ENCODE measurements at regions not wholly inside any gene's neighbourhood (a gene's known extent, or its start where the extent isn't known, plus 50 kb on each side); places are given as distances from the start of the nearest gene placed in this dataset.
A peak's percentile ranks its signal among the peaks of the same experiment; 100 is the strongest.

- TF ChIP-seq ZNF114 (CRISPR knock-in tag; IDR thresholded peaks at IDR 0.05): no peak
- TF ChIP-seq CREB1 (CRISPR knock-in tag; IDR thresholded peaks at IDR 0.05; ENCODE audit: low read depth): no peak
- no peak for TF ChIP-seq ETS1 (IDR thresholded peaks at IDR 0.05)
- no peak for TF ChIP-seq CTCF (conservative IDR thresholded peaks at IDR 0.05; ENCODE audit: low read depth in 2 of 2)
- no peak for TF ChIP-seq ZNF331 (CRISPR knock-in tag; IDR thresholded peaks at IDR 0.05; ENCODE audit: low read depth)
- TF ChIP-seq POLR2AphosphoS5 (IDR thresholded peaks at IDR 0.05; ENCODE audit: low read depth): no peak
- no peak for TF ChIP-seq REST (IDR thresholded peaks at IDR 0.05; ENCODE audit: unreplicated experiment)
- TF ChIP-seq STAT1 (IDR thresholded peaks at IDR 0.05; ENCODE audit: unreplicated experiment): no peak
- TF ChIP-seq EZH2 (IDR thresholded peaks at IDR 0.05; ENCODE audit: low read depth, unreplicated experiment): no peak
- Histone ChIP-seq H3K27me3 (ENCODE audit: insufficient read depth) (peaks cover 40% of the 10 kb centered on the region), H3K4me1 (ENCODE audit: insufficient read depth) (peaks cover 27% of the 10 kb centered on the region), H3K4me3 (no peak overlapping the region), H3K79me2 (replicated peaks; ENCODE audit: insufficient read depth) (peaks cover 7% of the 10 kb centered on the region; the same call in 1 of the 2 replicates), H3K4me2 (no peak overlapping the region), H3K36me3 (ENCODE audit: insufficient read depth) (no peaks in the 10 kb centered on the region), H4K20me1 (replicated peaks; ENCODE audit: insufficient read depth) (peaks cover 28% of the 10 kb centered on the region), H3F3A (replicated peaks; ENCODE audit: low read depth) (no peaks in the 10 kb centered on the region), H3K9me2 (ENCODE audit: insufficient read depth) (no peaks in the 10 kb centered on the region), H2AFZ (no peak overlapping the region), H3K27ac (ENCODE audit: low read depth) (no peak overlapping the region)
- H3K36me3 Mint-ChIP-seq (ENCODE audit: low read depth): no peaks in the 10 kb centered on the region
- no peak overlapping the region for H3K4me3 Mint-ChIP-seq
- no peak overlapping the region for H3K27ac Mint-ChIP-seq
- H3K27me3 Mint-ChIP-seq (ENCODE audit: insufficient read depth, low read depth, poor library complexity): peaks cover 4% of the 10 kb centered on the region
- no peaks in the 10 kb centered on the region for H3K9me3 Mint-ChIP-seq
- H3K4me1 Mint-ChIP-seq: peaks cover 31% of the 10 kb centered on the region
- peak; percentile 38 for DNase-seq (ENCODE audit: low spot score)
- peak; percentile 72 for ATAC-seq
Measured at GRCh38 chr12:67035121-67035520, 234.0 kb upstream of the CAND1 start.

GRCh38 chr12:67038486-67038885, 230.7 kb upstream of the CAND1 start:
- no peak for ATAC-seq
- Histone ChIP-seq H3K79me2 (replicated peaks; ENCODE audit: insufficient read depth) (peaks cover 4% of the 10 kb centered on the region; the same call in 1 of the 2 replicates), H2AFZ (no peak overlapping the region), H3K4me3 (no peak overlapping the region), H3F3A (replicated peaks; ENCODE audit: low read depth) (no peaks in the 10 kb centered on the region), H3K4me2 (no peak overlapping the region), H3K4me1 (ENCODE audit: insufficient read depth) (peaks cover 27% of the 10 kb centered on the region), H3K27ac (ENCODE audit: low read depth) (no peak overlapping the region), H3K36me3 (ENCODE audit: insufficient read depth) (no peaks in the 10 kb centered on the region), H4K20me1 (replicated peaks; ENCODE audit: insufficient read depth) (peaks cover 17% of the 10 kb centered on the region), H3K27me3 (ENCODE audit: insufficient read depth) (peaks cover 38% of the 10 kb centered on the region), H3K9me2 (ENCODE audit: insufficient read depth) (no peaks in the 10 kb centered on the region)
- TF ChIP-seq NANOG (IDR thresholded peaks at IDR 0.05; ENCODE audit: borderline replicate concordance) (no peak), EZH2phosphoT487 (IDR thresholded peaks at IDR 0.05; ENCODE audit: unreplicated experiment) (no peak), REST (IDR thresholded peaks at IDR 0.05; ENCODE audit: unreplicated experiment) (no peak), CREB1 (CRISPR knock-in tag; IDR thresholded peaks at IDR 0.05; ENCODE audit: low read depth) (no peak)
- Mint-ChIP-seq H3K4me3 (no peak overlapping the region), H3K27ac (no peak overlapping the region), H3K36me3 (ENCODE audit: low read depth) (no peaks in the 10 kb centered on the region), H3K4me1 (peaks cover 41% of the 10 kb centered on the region), H3K9me3 (no peaks in the 10 kb centered on the region), H3K27me3 (ENCODE audit: insufficient read depth, low read depth, poor library complexity) (peaks cover 4% of the 10 kb centered on the region)
- DNase-seq (ENCODE audit: low spot score): no peak
